Panc1 (cell line): ENCODE measurements at regions not wholly inside any gene's neighbourhood (a gene's known extent, or its start where the extent isn't known, plus 50 kb on each side); places are given as distances from the start of the nearest gene placed in this dataset.

Experiments used
- POLR2AphosphoS5 ChIP-seq: IDR thresholded peaks from 2 replicates; pipeline ENCODE4 v1.6.1; 2012; ENCODE audit warnings: mild to moderate bottlenecking, low read depth, low read length, moderate library complexity
- SIN3A ChIP-seq: IDR thresholded peaks from 2 replicates; pipeline ENCODE4 v1.6.1; 2012; ENCODE audit warnings: low read depth, mild to moderate bottlenecking, low read length, moderate library complexity, borderline replicate concordance; ENCODE audit not compliant: insufficient read depth
- TF ChIP-seq, protein P1 (sequence below): fragments of 450-650 bp; IDR thresholded peaks from 2 replicates; pipeline ENCODE4 v1.5.1; 2017; ENCODE audit warnings: mild to moderate bottlenecking
- TF ChIP-seq, protein P2 (sequence below), 2 experiments: IDR thresholded peaks; 2 replicates each; pipeline ENCODE4 v1.6.1; 2011 to 2012; ENCODE audit warnings: low read depth in 2 of 2, control low read depth in 1 of 2, low read length in 1 of 2, mild to moderate bottlenecking in 1 of 2, moderate library complexity in 1 of 2; ENCODE audit not compliant: insufficient read depth in 1 of 2

DNA sequence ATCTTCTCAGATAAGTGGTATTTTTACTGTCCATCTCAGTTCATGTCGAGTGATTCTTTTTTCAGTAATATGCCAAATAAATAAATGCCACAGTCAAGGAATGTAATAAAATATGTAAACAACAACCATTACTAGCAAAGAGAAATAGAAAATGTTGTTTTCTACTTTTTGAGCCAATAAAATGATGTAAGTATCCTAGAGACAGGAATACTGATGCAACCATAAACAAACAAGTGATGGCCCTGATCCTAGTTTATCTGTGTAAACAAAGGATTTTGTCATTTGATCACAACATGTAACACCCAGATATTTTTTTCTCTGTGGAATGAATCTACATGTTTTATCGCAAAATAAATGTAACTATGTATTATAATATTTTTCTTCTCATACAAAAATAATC is 1852.8 kb downstream of the EFNA5 start:
- TF ChIP-seq, protein P1, sequence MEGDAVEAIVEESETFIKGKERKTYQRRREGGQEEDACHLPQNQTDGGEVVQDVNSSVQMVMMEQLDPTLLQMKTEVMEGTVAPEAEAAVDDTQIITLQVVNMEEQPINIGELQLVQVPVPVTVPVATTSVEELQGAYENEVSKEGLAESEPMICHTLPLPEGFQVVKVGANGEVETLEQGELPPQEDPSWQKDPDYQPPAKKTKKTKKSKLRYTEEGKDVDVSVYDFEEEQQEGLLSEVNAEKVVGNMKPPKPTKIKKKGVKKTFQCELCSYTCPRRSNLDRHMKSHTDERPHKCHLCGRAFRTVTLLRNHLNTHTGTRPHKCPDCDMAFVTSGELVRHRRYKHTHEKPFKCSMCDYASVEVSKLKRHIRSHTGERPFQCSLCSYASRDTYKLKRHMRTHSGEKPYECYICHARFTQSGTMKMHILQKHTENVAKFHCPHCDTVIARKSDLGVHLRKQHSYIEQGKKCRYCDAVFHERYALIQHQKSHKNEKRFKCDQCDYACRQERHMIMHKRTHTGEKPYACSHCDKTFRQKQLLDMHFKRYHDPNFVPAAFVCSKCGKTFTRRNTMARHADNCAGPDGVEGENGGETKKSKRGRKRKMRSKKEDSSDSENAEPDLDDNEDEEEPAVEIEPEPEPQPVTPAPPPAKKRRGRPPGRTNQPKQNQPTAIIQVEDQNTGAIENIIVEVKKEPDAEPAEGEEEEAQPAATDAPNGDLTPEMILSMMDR = no peak
- TF ChIP-seq, protein P2, sequence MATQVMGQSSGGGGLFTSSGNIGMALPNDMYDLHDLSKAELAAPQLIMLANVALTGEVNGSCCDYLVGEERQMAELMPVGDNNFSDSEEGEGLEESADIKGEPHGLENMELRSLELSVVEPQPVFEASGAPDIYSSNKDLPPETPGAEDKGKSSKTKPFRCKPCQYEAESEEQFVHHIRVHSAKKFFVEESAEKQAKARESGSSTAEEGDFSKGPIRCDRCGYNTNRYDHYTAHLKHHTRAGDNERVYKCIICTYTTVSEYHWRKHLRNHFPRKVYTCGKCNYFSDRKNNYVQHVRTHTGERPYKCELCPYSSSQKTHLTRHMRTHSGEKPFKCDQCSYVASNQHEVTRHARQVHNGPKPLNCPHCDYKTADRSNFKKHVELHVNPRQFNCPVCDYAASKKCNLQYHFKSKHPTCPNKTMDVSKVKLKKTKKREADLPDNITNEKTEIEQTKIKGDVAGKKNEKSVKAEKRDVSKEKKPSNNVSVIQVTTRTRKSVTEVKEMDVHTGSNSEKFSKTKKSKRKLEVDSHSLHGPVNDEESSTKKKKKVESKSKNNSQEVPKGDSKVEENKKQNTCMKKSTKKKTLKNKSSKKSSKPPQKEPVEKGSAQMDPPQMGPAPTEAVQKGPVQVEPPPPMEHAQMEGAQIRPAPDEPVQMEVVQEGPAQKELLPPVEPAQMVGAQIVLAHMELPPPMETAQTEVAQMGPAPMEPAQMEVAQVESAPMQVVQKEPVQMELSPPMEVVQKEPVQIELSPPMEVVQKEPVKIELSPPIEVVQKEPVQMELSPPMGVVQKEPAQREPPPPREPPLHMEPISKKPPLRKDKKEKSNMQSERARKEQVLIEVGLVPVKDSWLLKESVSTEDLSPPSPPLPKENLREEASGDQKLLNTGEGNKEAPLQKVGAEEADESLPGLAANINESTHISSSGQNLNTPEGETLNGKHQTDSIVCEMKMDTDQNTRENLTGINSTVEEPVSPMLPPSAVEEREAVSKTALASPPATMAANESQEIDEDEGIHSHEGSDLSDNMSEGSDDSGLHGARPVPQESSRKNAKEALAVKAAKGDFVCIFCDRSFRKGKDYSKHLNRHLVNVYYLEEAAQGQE (IDR thresholded peaks at IDR 0.05; ENCODE audit: insufficient read depth in 1 of 2, low read depth in 2 of 2, low read length in 1 of 2) = no peak
- TF ChIP-seq POLR2AphosphoS5 (no peak), SIN3A (no peak)
